ENCODE measurements at regions not wholly inside any gene's neighbourhood (a gene's known extent, or its start where the extent isn't known, plus 50 kb on each side); places are given as distances from the start of the nearest gene placed in this dataset.

GRCh38 chr12:111150921-111151840 is 217.7 kb downstream of the PHETA1 start:
- H3K4me3 ChIP-seq (replicated peaks; ENCODE audit: insufficient read depth, low read length), result no peak overlapping the region
- TF ChIP-seq POLR2AphosphoS5 (IDR thresholded peaks at IDR 0.05; ENCODE audit: low read depth) (no peak), SPI1 (IDR thresholded peaks at IDR 0.05; ENCODE audit: borderline replicate concordance, low read depth) (no peak), CTCF (IDR thresholded peaks at IDR 0.05; ENCODE audit: insufficient read depth, low read length) (no peak), GABPA (IDR thresholded peaks at IDR 0.05; ENCODE audit: low read depth) (no peak)
- TF ChIP-seq, protein P1, sequence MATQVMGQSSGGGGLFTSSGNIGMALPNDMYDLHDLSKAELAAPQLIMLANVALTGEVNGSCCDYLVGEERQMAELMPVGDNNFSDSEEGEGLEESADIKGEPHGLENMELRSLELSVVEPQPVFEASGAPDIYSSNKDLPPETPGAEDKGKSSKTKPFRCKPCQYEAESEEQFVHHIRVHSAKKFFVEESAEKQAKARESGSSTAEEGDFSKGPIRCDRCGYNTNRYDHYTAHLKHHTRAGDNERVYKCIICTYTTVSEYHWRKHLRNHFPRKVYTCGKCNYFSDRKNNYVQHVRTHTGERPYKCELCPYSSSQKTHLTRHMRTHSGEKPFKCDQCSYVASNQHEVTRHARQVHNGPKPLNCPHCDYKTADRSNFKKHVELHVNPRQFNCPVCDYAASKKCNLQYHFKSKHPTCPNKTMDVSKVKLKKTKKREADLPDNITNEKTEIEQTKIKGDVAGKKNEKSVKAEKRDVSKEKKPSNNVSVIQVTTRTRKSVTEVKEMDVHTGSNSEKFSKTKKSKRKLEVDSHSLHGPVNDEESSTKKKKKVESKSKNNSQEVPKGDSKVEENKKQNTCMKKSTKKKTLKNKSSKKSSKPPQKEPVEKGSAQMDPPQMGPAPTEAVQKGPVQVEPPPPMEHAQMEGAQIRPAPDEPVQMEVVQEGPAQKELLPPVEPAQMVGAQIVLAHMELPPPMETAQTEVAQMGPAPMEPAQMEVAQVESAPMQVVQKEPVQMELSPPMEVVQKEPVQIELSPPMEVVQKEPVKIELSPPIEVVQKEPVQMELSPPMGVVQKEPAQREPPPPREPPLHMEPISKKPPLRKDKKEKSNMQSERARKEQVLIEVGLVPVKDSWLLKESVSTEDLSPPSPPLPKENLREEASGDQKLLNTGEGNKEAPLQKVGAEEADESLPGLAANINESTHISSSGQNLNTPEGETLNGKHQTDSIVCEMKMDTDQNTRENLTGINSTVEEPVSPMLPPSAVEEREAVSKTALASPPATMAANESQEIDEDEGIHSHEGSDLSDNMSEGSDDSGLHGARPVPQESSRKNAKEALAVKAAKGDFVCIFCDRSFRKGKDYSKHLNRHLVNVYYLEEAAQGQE (IDR thresholded peaks at IDR 0.05; ENCODE audit: insufficient replicate concordance, low read depth), result no peak
- H3K27me3 ChIP-seq (ENCODE audit: insufficient read depth, poor library complexity, severe bottlenecking), result no peaks in the 10 kb centered on the region
- no peak for DNase-seq (ENCODE audit: low read depth in 1 of 2, low spot score in 1 of 2)
- H3K27ac ChIP-seq (replicated peaks), result no peak overlapping the region

DNA sequence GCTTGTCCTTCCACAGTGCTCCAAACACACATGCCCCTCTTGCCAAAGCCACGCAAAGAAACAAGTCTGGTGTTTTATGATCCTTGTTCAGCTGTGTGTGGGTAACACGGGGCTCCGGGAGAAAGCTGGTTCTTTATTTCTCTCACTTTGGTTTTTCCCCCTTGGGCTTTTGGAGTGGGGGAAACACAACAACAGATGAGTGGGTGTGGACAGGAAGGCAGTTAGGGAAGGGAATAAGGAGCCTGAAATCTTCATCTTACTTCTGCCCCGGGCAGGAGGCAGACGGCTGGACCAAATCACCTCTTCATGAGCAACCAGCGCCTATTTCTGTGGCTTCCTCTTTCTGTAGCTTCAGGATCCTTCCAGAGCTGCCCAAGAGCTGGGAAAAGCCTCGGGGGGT is 218.5 kb downstream of the PHETA1 start:
- H3K4me3 ChIP-seq (replicated peaks; ENCODE audit: insufficient read depth, low read length), result no peak overlapping the region
- no peaks in the 10 kb centered on the region for H3K27me3 ChIP-seq (ENCODE audit: insufficient read depth, poor library complexity, severe bottlenecking)
- no peak overlapping the region for H3K27ac ChIP-seq (replicated peaks)

DNA sequence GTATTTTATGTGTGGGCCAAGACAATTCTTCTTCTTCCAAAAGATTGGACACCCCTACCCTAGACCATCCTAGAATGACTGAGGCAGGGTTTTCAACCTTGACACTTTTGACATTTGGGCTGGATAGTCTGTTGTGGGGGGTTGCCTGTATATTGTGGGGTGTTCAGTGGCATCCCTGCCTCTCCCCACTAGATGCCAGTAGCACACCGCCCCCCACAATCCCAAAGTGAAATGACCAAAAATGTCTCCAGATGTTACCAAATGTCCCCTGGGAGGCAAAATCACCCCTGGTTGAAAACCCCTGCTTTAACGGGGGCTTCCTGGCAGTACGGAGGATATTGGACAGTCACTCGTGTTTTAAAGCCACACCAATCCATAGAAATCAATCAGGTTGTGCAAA is 219.6 kb downstream of the PHETA1 start:
- no peaks in the 10 kb centered on the region for H3K27me3 ChIP-seq (ENCODE audit: insufficient read depth, poor library complexity, severe bottlenecking)

More for the DNA sequence above, 218.5 kb downstream of the PHETA1 start:
- TF ChIP-seq SPI1 (IDR thresholded peaks at IDR 0.05; ENCODE audit: borderline replicate concordance, low read depth), result peak; percentile 64; the same call in 1 of the 2 replicates
- TF ChIP-seq CTCF (IDR thresholded peaks at IDR 0.05; ENCODE audit: insufficient read depth, low read length), result no peak
- DNase-seq (ENCODE audit: low read depth in 1 of 2, low spot score in 1 of 2), result peak in 1 of 2 experiments; percentile 16

More for the DNA sequence above, 219.6 kb downstream of the PHETA1 start:
- no peak for TF ChIP-seq GABPA (IDR thresholded peaks at IDR 0.05; ENCODE audit: low read depth)
- TF ChIP-seq CTCF (IDR thresholded peaks at IDR 0.05; ENCODE audit: insufficient read depth, low read length), result peak; percentile 22
- TF ChIP-seq, protein P1 (IDR thresholded peaks at IDR 0.05; ENCODE audit: insufficient replicate concordance, low read depth), result no peak
- TF ChIP-seq SPI1 (IDR thresholded peaks at IDR 0.05; ENCODE audit: borderline replicate concordance, low read depth), result no peak
- no peak for TF ChIP-seq POLR2AphosphoS5 (IDR thresholded peaks at IDR 0.05; ENCODE audit: low read depth)
- no peak overlapping the region for H3K27ac ChIP-seq (replicated peaks)
- peak in 1 of 2 experiments; percentile 25 for DNase-seq (ENCODE audit: low read depth in 1 of 2, low spot score in 1 of 2)
- H3K4me3 ChIP-seq (replicated peaks; ENCODE audit: insufficient read depth, low read length), result no peak overlapping the region

Data from HL-60 (cell line).